Fibroblast of skin of left quadriceps (primary cell): ENCODE measurements at regions not wholly inside any gene's neighbourhood (a gene's known extent, or its start where the extent isn't known, plus 50 kb on each side); places are given as distances from the start of the nearest gene placed in this dataset.

Experiments
- DNase-seq, 2 experiments: peaks; one replicate each; pipeline ENCODE4 v3.0.0-alpha.2; 2013; ENCODE audit warnings: low read depth in 2 of 2

- DNase-seq, result no peak
These were observed 212.2 kb downstream of the TRIB2 start for GRCh38 chr2:12928775-12929401.

DNA sequence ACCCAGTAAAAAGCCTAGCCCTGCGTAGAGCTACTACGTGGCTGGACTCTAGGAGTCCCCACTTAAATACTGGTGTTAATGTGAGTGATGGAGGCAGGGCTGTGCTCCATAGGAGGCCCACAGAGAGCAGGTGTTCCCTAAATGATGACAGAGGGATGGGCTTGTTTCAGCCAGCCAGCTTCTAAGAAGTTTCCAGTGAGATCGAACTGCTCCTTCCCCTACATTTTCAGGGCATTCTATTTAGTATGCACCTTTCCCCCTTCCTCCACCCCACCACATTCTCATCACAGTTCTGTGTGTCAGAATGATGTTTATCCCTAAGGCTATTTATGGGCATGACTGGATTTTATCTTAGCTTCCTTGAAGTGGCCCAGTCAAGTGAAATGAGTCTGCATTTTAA is 213.0 kb downstream of the TRIB2 start:
- DNase-seq, result no peak

DNA sequence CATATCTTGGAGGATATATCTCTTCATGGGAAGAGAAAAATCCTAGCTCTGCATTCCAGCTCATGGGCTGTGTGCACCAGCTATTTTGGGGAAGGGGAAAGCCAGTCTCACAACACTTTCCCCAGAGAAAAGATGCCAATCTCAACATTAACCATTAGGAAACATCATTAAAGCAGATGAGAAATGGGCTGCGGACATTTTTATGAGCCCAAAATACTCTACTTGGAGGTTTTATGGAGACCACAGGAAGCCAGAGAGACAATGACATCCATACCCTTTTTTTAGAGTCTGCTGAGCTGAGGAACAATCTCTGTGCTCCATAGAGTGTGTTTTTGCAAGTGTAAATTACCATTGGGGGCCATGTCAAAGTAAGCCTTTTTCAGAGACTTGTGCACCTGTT is 213.7 kb downstream of the TRIB2 start:
- DNase-seq, result no peak

- no peak for DNase-seq
These were observed 214.6 kb downstream of the TRIB2 start for GRCh38 chr2:12931186-12931844.

DNA sequence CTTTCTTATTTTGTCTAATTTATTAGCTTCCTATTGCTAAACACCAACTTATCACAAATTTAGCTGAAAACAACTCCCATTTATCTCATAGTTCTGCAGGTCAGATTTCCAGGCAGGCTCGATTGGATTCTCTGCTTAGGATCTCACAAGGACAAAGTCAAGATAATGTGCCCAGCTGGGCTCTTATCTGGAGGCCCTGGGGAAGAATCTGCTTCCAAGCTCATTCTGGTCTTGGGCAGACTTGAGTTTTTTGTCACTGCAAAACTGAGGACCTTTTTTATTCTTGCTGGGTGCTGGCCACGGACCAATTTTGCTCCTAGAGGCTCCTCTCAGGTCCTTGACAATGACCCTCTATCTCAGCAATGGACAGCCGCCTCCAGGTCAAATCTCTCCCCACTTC is 215.5 kb downstream of the TRIB2 start:
- no peak for DNase-seq

DNA sequence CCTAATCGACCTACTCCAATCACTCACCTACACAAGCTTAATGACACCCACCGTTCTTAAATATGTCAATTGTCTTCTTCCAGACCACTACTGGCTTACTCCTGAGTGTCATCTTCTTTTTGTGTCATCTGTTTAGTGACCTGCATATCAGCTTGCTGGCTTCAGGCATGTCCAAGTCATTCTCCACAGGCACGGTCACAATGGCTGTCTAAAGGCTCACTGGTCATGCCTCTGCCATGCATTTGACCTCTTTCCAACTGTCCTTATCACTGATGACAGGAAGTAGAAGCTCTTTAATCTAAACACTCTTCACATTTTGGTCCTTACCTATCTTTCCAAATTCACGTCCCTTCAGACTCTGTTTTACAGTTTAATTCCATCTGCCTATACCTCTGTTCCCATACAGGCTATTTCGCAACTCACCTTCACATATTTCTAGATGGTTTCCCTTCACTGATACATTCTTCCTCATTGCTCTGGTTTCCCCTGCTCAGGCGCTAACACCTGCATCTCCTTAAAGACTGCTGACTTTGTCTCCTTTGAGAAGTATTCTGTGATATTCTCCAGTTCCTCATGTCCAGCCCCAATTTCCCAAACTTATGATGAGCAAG is 217.5 kb downstream of the TRIB2 start:
- no peak for DNase-seq

DNA sequence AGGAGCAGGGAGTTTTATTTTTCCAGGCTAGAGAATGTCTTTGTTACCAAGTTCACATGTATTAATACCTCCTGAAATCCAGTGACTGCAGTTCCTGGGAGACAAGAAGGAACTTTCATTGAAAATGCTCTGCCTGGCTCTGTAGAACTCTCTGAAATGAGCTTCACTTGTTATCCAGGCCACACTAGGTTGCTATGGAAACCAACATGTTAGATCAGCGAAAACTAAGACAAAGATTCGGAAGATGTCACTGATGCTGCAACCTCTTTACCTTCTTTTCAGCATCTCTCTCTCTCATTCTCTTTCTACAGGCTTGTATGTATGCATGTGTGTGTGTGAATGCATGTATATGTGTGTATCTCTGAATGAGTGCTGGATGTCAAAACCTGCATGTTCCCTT is 218.5 kb downstream of the TRIB2 start:
- DNase-seq, result no peak

GRCh38 chr2:12935796-12936195 is 219.1 kb downstream of the TRIB2 start:
- DNase-seq, result no peak

DNA sequence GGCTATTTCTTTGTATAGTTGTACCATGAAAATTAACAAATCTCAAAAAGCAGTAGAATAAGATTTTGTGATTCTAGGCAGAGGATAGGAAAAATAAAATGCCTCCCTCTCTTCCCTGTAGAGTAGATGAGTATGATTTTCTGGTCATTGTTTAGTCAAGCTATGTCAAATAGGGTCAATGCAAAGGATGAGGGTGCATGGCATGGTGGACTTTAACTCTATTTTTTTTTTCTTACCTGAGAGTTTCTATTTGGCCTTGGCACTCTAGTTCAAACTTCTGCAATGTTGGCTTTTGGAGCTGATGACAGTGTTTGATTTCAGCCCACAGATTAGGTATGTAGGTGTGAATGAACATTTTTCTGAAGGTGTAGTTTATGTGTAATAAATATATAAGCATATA is 224.5 kb downstream of the TRIB2 start:
- DNase-seq, result no peak

GRCh38 chr2:12948231-12948960 is 231.7 kb downstream of the TRIB2 start:
- DNase-seq, result peak in 1 of 2 experiments; percentile 52

DNA sequence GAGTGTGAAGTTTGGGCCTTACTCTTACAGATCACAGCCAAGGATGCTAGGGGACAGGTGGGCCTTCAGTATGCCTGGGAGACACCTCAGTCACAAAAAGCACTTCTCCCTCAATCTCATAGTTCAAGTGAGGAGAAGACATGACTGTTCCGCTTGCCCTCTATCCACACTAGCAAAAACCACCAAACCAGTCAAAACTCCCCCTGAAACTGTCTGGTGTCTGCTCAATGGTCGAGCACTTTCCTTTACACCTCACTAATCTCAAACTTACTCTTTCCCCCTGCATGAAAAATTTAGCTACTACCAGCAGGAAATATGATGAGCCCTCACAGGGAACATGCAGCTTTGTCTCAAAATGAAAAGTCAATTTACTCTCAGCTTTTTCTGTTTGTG is 232.2 kb downstream of the TRIB2 start:
- no peak for DNase-seq

DNA sequence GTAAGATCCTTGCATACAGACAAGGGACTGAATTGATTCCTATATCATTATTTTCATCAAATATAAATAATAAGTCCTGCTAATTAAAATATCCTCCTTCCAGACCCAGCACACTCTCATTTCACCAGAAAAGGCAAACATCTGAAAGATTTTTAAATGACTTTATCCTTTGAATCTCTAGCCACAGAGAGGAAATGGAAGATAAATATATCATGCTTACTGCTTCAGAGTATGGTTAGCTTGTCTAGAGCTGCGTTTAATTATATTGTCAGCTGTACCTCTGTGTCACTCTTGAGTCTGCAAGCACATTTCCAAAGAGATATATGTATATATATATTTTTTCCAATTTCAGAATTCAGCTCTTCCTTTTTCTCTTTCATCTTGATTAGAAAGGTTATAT is 232.7 kb downstream of the TRIB2 start:
- DNase-seq, result no peak

DNA sequence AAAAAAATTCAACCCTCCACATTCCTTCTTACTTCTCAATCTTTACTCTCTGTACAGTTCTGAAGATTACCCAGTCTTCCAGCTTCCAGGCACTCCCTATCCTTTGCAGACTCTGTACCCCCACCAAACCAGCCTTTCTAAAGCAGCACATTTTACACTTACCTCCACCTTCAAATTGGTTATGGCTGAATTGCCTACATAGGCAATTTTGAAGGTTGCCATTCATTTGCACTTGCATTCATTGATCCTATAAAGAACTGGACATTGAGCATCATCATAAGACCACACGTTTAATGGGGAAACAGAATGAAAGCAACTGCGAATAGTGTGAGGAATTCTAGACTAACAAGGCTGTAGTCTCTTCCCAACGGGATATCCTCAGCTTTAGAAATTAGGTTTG is 233.4 kb downstream of the TRIB2 start:
- DNase-seq, result no peak

DNA sequence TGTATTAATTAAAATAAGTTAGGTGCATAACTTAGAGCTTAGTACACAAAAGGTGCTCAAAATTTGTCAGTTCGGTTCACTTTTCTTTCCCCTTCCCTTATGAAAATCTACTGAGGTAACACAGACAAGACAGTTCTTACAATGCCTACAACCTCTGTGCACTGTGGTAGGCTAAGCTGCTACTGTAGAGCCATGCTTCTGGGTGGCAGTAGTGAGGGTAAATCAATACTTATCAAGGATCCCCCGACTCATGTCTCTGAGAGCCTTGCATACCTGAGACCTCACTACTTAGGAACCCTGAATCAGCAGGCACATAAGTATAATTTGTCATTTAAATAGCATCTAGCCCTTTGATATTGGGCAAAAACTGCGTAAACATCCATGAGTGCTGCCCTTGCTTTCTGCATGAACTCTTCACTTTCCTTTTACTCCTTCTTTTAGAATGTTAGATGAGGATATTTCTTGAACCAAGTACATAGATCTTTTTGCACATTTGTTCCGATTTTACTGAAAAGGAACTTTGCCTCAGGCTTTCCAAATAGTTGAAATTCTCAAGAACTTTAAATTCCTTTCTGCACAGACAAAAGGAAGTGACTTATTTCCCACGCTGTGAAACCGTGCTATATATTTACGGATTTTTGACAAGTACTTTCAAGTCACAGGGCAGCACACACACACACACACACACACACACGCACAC is 234.4 kb downstream of the TRIB2 start:
- peak in 1 of 2 experiments; percentile 49 for DNase-seq

- no peak for DNase-seq
These were observed 234.9 kb downstream of the TRIB2 start for GRCh38 chr2:12951657-12951973.

DNA sequence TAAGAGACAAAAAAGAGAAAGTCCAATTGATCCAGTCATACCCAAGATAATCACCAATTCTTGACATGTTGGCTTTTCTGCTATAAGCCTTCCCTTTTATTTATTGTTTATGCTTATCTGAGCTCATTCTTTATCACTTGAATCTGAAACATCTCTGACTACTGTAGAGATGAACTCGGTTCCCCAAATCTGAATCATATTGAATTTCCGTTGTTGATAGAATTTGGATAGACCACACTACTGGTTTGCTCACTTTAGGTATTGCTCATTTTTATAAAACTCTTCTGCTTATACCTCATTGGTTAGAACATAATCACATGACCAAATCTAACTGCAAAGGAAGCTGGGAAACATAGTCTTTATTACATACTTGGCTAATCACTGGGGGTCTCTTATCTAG is 236.9 kb downstream of the TRIB2 start:
- no peak for DNase-seq

GRCh38 chr2:12955864-12956263 is 239.1 kb downstream of the TRIB2 start:
- DNase-seq, result no peak

DNA sequence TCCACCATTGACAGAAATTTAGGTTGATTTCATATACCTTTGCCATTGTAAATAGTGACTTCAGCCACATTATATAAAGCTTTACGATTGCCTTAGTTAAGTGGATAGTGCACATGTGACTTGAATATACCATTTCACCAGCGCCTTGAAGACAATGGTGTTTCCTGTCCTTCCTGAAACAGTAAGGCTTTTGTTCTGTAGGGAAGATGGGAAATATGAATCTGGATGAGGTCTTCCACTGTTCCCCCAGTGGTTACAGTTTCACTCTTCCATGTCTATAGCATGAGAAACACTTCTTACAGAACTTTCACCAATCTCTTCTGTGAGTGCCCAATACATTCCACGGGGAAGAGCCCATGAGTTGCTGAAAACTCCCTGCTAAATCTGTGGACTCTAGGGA is 240.5 kb downstream of the TRIB2 start:
- no peak for DNase-seq

DNA sequence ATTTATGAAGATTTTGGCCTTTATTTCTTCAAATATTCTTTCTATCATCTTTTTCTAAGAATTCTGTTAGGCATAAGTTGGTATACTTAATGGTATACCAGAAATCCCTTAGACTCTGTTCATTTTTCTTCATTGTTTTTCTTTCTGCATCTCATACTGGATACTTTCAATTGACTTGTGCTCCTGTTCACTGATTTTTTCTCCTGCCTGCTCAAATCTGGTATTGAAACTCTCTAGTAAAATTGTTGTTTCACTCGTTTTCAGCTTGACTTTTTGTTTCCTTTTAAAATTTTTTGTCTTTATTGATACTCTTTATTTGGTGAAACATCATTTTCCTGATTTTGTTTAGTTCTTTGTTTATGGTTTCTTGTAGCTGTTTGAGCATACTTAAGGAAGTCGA is 243.2 kb downstream of the TRIB2 start:
- no peak for DNase-seq

DNA sequence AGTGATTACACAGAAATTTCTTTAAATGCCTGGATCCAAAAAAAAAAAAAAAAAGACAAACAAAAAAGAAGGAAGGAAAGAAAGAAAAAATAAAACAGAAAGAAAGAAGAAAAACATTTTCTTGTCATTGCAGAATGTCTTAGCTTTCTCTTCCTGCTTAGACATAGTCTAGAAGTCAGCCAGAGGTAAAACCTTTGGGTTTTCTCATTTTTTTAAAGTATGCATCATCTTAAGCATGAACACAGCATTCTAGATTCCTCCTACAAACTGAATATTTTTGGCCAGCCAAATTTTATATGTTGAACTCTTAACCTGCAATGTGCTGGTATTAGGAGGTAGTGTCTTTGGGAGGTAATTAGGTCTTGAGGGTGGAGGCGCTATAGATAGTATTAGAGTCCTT is 243.9 kb downstream of the TRIB2 start:
- DNase-seq, result no peak

GRCh38 chr2:12964904-12965539 is 248.3 kb downstream of the TRIB2 start:
- no peak for DNase-seq
